HCT116 (cell line): ENCODE measurements at regions not wholly inside any gene's neighbourhood (a gene's known extent, or its start where the extent isn't known, plus 50 kb on each side); places are given as distances from the start of the nearest gene placed in this dataset.

Experiments used
- ATAC-seq: fragments of 200-7000 bp; cut with Tn5 transposase; 2 replicates; pipeline ENCODE4 v1.9.1; 2020; ENCODE audit warnings: mild to moderate bottlenecking, moderate library complexity
- BruUV-seq: library from RNA; stranded (reverse); fragments of 400-500 nt; replicated peaks from 2 replicates; lab custom pipeline; 2021; lab: Mats Ljungman, UMichigan
- CTCF ChIA-PET: fragments of 300-600 bp; sonication (Branson Sonifier 250); formaldehyde crosslinking; loops from one replicate; lab custom pipeline; 2021; ENCODE audit warnings: antibody characterized with exemption; lab: Charles Lee
- POLR2A ChIA-PET: fragments of 300-600, 350-600 bp; sonication (Branson Sonifier 250); formaldehyde crosslinking; loops from one replicate; lab custom pipeline; 2021; ENCODE audit warnings: antibody characterized with exemption; lab: Charles Lee
- RAD21 ChIA-PET, 2 experiments: fragments of 300-600 bp; sonication (Branson Sonifier 250); formaldehyde crosslinking; loops; one replicate each; lab custom pipeline; 2023; ENCODE audit warnings: low total read pairs in 2 of 2; ENCODE audit not compliant: uncharacterized antibody in 2 of 2, unreplicated experiment in 2 of 2, low non-redundant PET in 1 of 2; lab: Charles Lee
- DNase-seq: peaks from one replicate; pipeline ENCODE4 v3.0.0-alpha.2; 2010; ENCODE audit warnings: low read depth, low spot score
- H2AFZ ChIP-seq: fragments of 200-600 bp; shearing (Covaris generic), sonication (generic); 2 replicates; pipeline ENCODE4 v1.6.1; 2017; ENCODE audit warnings: low read depth, mixed run types, mixed read lengths, antibody characterized with exemption, low read length; ENCODE audit not compliant: poor library complexity, severe bottlenecking
- H3K27ac ChIP-seq: 2 replicates; pipeline ENCODE4 v1.5.1; 2012; ENCODE audit warnings: low read depth, low read length
- H3K27me3 ChIP-seq: fragments of 200-600 bp; sonication (generic); 2 replicates; pipeline ENCODE4 v1.6.1; 2016; ENCODE audit warnings: mixed run types, low read length, mixed read lengths; ENCODE audit not compliant: insufficient read depth
- H3K36me3 ChIP-seq, 2 experiments: fragments of 200-500 bp in 1 of 2; fragments of 200-600 bp in 1 of 2; sonication (Bioruptor generic) in 1 of 2; sonication (generic) in 1 of 2; 2 replicates each; pipeline versions ENCODE4 v1.5.1 to v1.6.1; 2014 to 2016; ENCODE audit warnings: low read length in 2 of 2, inconsistent platforms in 1 of 2, mixed read lengths in 1 of 2, mixed run types in 1 of 2; ENCODE audit not compliant: insufficient read depth in 2 of 2, control insufficient read depth in 1 of 2
- H3K4me1 ChIP-seq, 2 experiments: fragments of 200-600 bp in 1 of 2; sonication (generic) in 1 of 2; 2 replicates each; pipeline versions ENCODE4 v1.5.1 to v1.6.1; 2012 to 2017; ENCODE audit warnings: low read length in 2 of 2, inconsistent platforms in 1 of 2, mild to moderate bottlenecking in 1 of 2, mixed read lengths in 1 of 2, mixed run types in 1 of 2, moderate library complexity in 1 of 2; ENCODE audit not compliant: insufficient read depth in 2 of 2, control insufficient read depth in 1 of 2
- H3K4me2 ChIP-seq: fragments of 200-600 bp; sonication (generic); 2 replicates; pipeline ENCODE4 v1.6.1; 2017; ENCODE audit warnings: mixed run types, low read length, mixed read lengths
- H3K4me3 ChIP-seq, 2 experiments: fragments of 200-600 bp in 1 of 2; sonication (generic) in 1 of 2; replicated peaks in 1 of 2; 2 replicates each; pipeline ENCODE4 v1.5.1; 2011 to 2016; ENCODE audit warnings: low read length in 2 of 2, control low read depth in 1 of 2, low read depth in 1 of 2, mild to moderate bottlenecking in 1 of 2, mixed read lengths in 1 of 2, mixed run types in 1 of 2
- H3K79me2 ChIP-seq: fragments of 200-600 bp; sonication (generic); 2 replicates; pipeline ENCODE4 v1.6.1; 2017; ENCODE audit warnings: mild to moderate bottlenecking, mixed run types, low read length, moderate library complexity, mixed read lengths; ENCODE audit not compliant: insufficient read depth
- H3K9ac ChIP-seq: fragments of 200-600 bp; sonication (generic); 2 replicates; pipeline ENCODE4 v1.6.1; 2016; ENCODE audit warnings: low read length, mixed read lengths
- H3K9me2 ChIP-seq: fragments of 200-600 bp; sonication (generic), shearing (Covaris generic); 2 replicates; pipeline ENCODE4 v1.6.1; 2017; ENCODE audit warnings: mixed run types, mild to moderate bottlenecking, moderate library complexity; ENCODE audit not compliant: insufficient read depth
- H3K9me3 ChIP-seq, 2 experiments: fragments of 200-500 bp in 1 of 2; fragments of 200-600 bp in 1 of 2; sonication (Bioruptor generic) in 1 of 2; sonication (generic) in 1 of 2; 2 replicates each; pipeline ENCODE4 v1.6.1; 2014 to 2017; ENCODE audit warnings: low read length in 2 of 2, mixed read lengths in 2 of 2, inconsistent platforms in 1 of 2, low read depth in 1 of 2, mild to moderate bottlenecking in 1 of 2, mixed run types in 1 of 2, moderate library complexity in 1 of 2; ENCODE audit not compliant: control insufficient read depth in 1 of 2, insufficient read depth in 1 of 2
- H4K20me1 ChIP-seq: fragments of 200-600 bp; sonication (generic), shearing (Covaris generic); 2 replicates; pipeline ENCODE4 v1.6.1; 2017; ENCODE audit warnings: mixed run types, mild to moderate bottlenecking, moderate library complexity; ENCODE audit not compliant: insufficient read depth
- CTCF ChIP-seq, 3 experiments: fragments of 200-600 bp in 1 of 3; sonication (generic) in 1 of 3; IDR thresholded peaks in 2 of 3; conservative IDR thresholded peaks in 1 of 3; 2 replicates each; pipeline ENCODE4 v1.5.1; 2012 to 2017; ENCODE audit warnings: low read depth in 2 of 3, low read length in 2 of 3, antibody characterized with exemption in 1 of 3, borderline replicate concordance in 1 of 3, control low read depth in 1 of 3, mild to moderate bottlenecking in 1 of 3, mixed read lengths in 1 of 3, mixed run types in 1 of 3, moderate library complexity in 1 of 3; ENCODE audit not compliant: insufficient read depth in 1 of 3
- EGR1 ChIP-seq: IDR thresholded peaks from 2 replicates; pipeline ENCODE4 v1.6.1; 2012; ENCODE audit warnings: low read depth
- EZH2phosphoT487 ChIP-seq: fragments of 200-600 bp; IDR thresholded peaks from 2 replicates; pipeline ENCODE4 v1.6.1; 2018; ENCODE audit warnings: antibody characterized with exemption, borderline replicate concordance
- intact Hi-C: fragments of 100-400 bp; cut with micrococcal nuclease; formaldehyde crosslinking; loops from 2 replicates; pipeline ENCODE4 v1.10.0; 2022
- TF ChIP-seq, protein P1 (sequence below): IDR thresholded peaks from 2 replicates; pipeline ENCODE4 v1.6.1; 2011; ENCODE audit warnings: mild to moderate bottlenecking, low read length, moderate library complexity; ENCODE audit not compliant: insufficient replicate concordance; ENCODE audit errors: extremely low read depth

DNA sequence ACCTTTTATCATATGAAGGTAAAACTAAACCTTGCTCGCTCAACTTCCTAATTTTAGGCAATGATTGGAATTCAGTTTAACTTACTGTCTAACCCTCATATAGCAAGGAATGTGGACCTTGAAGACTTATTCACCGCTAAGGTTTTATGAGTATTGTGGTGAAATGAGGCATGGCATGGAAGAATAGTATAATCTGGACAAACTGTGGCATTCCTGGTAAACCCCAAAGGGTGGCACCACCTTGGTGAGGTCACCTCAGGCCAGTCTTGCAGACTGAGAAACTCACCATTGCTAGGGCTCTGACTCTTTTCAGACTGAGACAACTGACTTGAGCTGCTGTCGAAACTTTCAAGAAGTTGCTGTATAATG lies 51.1 kb upstream of the EHBP1 start:
- no peak overlapping the region for H3K27ac ChIP-seq
- POLR2A ChIA-PET, result no interaction called here
- BruUV-seq, result no TSS peak

More for the DNA sequence above, 51.1 kb upstream of the EHBP1 start:
- Histone ChIP-seq H3K4me2 (no peak overlapping the region), H3K9me3 (no peaks in the 10 kb centered on the region), H3K9me2 (no peaks in the 10 kb centered on the region), H3K27me3 (no peaks in the 10 kb centered on the region), H3K9ac (no peak overlapping the region), H3K4me3 (no peak overlapping the region), H3K79me2 (no peaks in the 10 kb centered on the region), H3K36me3 (no peaks in the 10 kb centered on the region), H3K4me1 (peaks cover 0 to 4% of the 10 kb centered on the region in 2 experiments; a peak in 2 of 4 replicates), H2AFZ (peak overlapping the region; percentile 66), H4K20me1 (no peaks in the 10 kb centered on the region)
- ChIA-PET CTCF (no interaction called here), RAD21 (no interaction called here)
- intact Hi-C loops, result no loop called here
- DNase-seq, result no peak
- TF ChIP-seq CTCF (IDR thresholded peaks at IDR 0.05 in 2 of 3, conservative IDR thresholded peaks at IDR 0.05 in 1 of 3; ENCODE audit: borderline replicate concordance in 1 of 3, insufficient read depth in 1 of 3, low read depth in 2 of 3, low read length in 2 of 3), result no peak
- no peak for TF ChIP-seq EGR1
- TF ChIP-seq, protein P1, sequence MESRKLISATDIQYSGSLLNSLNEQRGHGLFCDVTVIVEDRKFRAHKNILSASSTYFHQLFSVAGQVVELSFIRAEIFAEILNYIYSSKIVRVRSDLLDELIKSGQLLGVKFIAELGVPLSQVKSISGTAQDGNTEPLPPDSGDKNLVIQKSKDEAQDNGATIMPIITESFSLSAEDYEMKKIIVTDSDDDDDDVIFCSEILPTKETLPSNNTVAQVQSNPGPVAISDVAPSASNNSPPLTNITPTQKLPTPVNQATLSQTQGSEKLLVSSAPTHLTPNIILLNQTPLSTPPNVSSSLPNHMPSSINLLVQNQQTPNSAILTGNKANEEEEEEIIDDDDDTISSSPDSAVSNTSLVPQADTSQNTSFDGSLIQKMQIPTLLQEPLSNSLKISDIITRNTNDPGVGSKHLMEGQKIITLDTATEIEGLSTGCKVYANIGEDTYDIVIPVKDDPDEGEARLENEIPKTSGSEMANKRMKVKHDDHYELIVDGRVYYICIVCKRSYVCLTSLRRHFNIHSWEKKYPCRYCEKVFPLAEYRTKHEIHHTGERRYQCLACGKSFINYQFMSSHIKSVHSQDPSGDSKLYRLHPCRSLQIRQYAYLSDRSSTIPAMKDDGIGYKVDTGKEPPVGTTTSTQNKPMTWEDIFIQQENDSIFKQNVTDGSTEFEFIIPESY, result no peak
- TF ChIP-seq EZH2phosphoT487, result no peak
- no peak for ATAC-seq
